Ecto neural progenitor cell (in vitro differentiated cells): ENCODE measurements at regions not wholly inside any gene's neighbourhood (a gene's known extent, or its start where the extent isn't known, plus 50 kb on each side); places are given as distances from the start of the nearest gene placed in this dataset.
A peak's percentile ranks its signal among the peaks of the same experiment; 100 is the strongest.

Experiments
- DNase-seq: peaks from one replicate; pipeline ENCODE4 v3.0.0-alpha.2; 2018; ENCODE audit warnings: low spot score

DNA sequence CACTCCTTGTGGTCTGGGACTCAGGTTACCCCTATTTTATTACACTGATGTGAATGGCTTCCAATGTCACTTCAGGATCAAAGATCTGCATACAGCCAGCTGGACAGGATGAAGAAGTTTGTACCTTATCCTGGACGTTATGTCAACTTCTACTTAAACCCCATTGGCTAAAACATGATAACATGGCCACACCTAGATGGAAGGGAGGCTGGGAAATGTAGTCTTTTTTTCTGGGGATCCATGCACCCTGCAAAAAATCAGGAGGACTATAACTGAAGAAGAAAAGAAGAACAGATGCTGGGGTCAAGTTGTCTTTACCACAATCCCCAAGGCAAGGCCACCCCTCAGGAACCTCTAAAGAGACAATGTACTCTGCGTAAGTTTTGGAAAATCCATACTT lies 459.2 kb downstream of the BCOR start:
- no peak for DNase-seq

DNA sequence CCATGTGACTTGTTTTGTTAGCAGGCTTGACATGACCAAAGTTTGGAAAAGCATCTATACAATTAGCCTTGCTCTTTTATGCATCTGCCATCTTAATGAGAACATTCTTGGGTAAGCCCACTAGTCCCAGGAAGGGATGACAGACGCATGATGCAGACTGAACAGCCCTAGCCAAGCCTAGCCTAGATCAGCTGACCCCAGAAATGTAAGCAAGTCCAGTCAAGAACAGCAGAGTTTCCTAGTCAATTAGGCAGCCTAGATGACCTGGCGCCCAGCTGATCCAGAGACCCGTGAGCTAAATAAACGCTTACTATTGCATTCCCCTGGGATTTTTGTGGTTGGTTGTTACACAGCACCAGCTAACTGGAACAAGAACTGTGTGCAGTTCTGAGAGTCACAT lies 457.9 kb downstream of the BCOR start:
- no peak for DNase-seq

- no peak for DNase-seq
Observed at GRCh38 chrX:39640866-39641265, 456.9 kb downstream of the BCOR start.

GRCh38 chrX:39642071-39642470 lies 455.7 kb downstream of the BCOR start:
- peak; percentile 49 for DNase-seq

GRCh38 chrX:39643550-39643949 lies 454.2 kb downstream of the BCOR start:
- no peak for DNase-seq

- DNase-seq = peak; percentile 51
Observed at GRCh38 chrX:39645178-39645895, 452.4 kb downstream of the BCOR start.

GRCh38 chrX:39648548-39649254 lies 449.1 kb downstream of the BCOR start:
- DNase-seq = no peak

DNA sequence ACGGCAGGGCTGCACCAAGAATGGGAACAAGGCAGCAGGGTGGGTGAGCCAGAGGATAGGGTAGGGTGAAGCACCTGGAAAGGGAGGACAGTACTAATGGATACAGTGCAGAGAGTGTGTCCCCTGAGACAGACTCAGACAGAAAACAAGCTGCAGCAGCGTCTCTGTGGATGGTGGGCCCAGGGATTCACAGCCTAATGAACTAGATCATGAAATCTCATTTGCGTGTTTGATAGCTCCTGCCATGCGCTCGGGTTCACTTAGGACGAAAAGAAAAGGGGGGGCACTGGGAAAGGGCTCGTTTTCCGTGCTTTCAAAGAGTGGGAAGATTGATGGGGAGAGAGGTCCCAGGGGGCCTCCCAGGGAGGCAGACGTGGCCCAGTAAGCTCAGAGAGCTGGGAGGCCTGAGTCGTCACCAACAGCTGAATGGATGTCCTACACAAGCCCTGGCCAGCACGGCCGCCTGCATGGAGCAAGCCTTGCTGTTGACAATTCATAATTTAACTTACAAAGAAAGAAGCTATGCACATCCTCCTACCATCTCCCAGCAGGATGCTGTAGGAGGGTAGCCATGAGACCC lies 446.9 kb downstream of the BCOR start:
- no peak for DNase-seq

DNA sequence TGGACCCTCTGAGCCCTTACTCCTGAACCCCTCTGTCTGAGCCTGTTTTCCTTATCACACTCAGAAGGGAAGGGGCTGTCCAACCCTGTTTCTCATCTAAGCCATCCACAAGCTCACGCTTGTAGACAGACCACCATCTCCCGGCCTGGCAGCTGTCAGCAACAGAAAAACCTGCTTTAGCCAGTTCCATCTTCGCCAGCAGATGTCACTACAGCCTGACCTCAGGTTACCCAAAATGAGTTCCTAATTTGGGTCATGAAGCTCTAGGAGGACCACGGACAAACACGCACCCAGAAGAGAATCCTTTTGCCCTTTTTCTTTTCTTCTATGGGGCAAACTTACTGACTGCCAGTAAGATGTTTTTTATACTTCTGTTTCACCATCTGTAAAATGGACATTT lies 445.4 kb downstream of the BCOR start:
- no peak for DNase-seq

GRCh38 chrX:39653691-39654090 lies 444.1 kb downstream of the BCOR start:
- peak; percentile 65 for DNase-seq

DNA sequence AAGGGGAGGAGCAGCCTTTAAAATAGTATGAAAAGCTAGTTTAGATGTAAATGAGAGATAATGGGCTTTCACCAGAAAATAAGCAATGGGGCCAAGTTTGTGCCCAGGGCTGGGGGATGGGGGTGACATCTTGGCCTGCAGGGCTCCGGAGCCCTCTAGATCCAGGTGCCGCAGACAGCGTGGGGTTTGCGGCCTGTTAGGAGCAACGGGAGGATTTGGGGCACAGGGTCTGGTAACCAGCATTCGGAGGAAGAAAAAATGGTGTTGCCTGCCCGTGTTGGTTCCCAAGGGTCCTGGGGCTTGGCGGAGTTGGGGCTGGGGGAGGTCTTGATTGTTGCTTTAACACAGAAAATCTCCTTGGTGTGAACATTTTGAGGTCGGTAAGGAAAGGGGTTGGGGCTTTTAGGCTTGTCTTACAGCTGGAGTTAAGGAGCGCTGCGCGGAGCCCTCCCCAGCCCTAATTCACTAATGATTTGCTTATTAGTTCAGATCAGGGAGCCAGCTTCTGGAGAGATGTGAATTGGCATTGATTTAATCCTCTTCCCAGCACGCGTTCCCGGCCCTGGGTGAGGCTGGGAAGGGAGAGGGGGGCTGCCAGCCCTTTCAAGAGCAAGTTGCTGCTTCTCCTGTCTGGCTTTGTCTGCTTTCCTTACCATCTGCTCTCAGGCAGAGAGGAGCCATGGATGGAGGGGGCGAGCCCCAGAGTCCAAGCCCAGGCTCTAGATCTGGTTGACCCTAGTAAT lies 443.4 kb downstream of the BCOR start:
- DNase-seq = peak; percentile 58

DNA sequence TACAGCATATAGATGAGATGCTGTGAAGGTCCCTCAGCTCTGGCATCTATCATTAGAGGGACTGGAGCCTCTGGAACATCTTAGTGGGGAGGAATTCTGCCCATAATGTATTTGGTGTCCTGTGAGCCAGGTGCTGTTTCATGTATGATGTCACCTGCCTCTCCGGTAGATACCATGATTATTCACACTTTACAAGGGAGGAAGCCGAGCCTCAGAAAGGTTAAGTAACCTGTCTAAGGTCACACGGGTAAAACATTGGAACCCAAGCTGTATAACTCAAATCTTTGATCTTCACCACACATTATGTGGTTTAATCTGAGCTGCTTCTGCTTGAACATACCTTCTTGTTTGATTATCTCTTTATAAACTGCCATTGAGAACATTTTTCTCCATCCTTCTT lies 442.8 kb downstream of the BCOR start:
- no peak for DNase-seq

GRCh38 chrX:39661116-39661907 lies 436.4 kb downstream of the BCOR start:
- DNase-seq = no peak

DNA sequence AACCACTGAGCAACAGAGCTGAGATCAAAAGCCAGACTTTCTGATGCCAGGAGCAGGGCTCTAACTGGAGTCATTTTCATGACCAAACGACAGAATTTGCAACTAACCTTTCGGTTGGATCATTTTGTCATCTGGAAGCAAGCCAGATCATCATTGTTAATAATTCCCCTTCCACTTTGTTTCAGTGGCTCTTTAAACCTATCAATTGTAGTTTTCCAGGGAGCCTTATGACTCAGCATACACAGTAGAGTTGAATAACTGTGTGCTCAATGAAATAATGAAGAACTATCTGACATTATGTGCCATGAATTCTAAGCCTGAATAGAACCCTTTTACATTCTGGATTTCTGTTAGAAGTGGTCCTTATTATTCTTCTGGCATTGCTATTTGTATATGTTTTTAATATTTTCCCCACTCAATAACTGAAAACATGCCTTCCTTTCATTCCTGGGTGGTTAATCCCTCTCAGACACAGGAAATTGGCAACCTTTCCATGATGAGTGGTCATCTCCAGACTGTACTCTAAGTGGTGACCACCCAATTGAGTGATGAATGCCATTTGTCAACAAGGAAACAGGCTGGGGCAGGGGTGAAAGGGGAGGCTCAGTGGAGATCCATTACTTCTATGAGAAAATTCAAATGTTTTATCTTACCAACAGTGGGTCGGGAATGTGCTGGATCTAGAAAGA lies 431.8 kb downstream of the BCOR start:
- DNase-seq = no peak

- DNase-seq = no peak
Observed at GRCh38 chrX:39667191-39667590, 430.6 kb downstream of the BCOR start.

GRCh38 chrX:39667736-39668482 lies 429.8 kb downstream of the BCOR start:
- no peak for DNase-seq

- DNase-seq = no peak
Observed at GRCh38 chrX:39669668-39670067, 428.1 kb downstream of the BCOR start.

GRCh38 chrX:39670281-39670680 lies 427.5 kb downstream of the BCOR start:
- DNase-seq = no peak

DNA sequence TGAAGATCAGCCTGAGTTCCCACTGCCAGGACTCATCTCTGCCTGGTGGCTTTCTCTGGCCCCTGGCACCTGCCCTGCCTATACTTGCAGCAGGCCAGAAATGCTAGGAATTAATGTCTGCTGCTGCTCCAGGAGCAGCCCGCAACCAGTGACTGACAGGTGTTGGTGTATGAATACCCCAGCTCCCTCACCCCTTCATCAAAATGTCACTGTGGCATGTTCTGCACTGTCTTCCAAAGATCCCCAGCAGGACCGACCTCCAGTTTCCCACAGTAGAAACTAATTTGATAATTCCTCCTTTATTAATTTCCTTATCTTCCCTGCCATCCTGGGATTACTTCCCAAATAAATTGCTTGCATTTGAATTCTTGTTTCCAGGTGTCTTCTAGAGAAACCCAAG lies 425.4 kb downstream of the BCOR start:
- no peak for DNase-seq

DNA sequence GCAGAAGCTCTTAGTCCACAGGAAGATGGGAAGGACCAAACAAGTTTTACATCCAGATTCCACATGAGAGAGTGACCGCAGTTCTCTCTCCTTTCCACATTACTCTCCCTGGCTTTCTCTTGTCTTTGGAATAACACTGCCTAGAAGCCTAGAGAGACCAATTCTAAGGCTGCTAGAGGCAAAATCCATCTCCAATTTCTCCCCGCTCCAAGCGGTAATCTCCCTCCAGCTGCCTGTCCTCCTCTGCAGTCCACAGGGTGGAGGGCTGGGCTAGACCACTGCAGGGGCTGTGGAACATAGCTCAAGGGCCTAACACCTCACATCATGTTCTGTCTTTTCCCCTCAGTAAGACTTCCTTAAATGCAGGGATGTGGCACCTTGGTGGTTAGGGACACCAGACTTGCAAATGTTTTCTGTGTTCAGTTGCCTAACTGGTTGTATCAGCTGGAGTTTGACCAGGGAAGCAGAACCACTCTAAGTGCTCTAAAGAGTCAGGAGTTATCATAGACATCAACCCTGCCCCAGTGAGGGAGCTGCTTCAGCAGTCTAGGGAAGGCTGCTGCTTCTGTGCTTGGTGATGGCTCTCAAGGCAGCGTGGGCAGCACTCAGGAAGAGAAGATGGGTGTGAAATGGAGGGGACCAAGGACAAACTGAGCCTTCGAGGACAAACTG lies 423.1 kb downstream of the BCOR start:
- DNase-seq = no peak
